HG03571 (cell line): ENCODE measurements at regions not wholly inside any gene's neighbourhood (a gene's known extent, or its start where the extent isn't known, plus 50 kb on each side); places are given as distances from the start of the nearest gene placed in this dataset.

ENCODE experiments used
- ATAC-seq: cut with Tn5 transposase; IDR thresholded peaks from one replicate; pipeline ENCODE4 v1.9.1; 2021; ENCODE audit not compliant: unreplicated experiment

GRCh38 chr11:80146232-80146631 is 705.4 kb upstream of the TENM4 start:
- no peak for ATAC-seq

GRCh38 chr11:80144897-80145594 is 704.2 kb upstream of the TENM4 start:
- no peak for ATAC-seq

GRCh38 chr11:80136991-80137390 is 696.2 kb upstream of the TENM4 start:
- no peak for ATAC-seq

GRCh38 chr11:80129396-80129795 is 688.6 kb upstream of the TENM4 start:
- ATAC-seq = no peak

GRCh38 chr11:80122211-80122610 is 681.4 kb upstream of the TENM4 start:
- ATAC-seq = no peak

- ATAC-seq = no peak
Measured at GRCh38 chr11:80118073-80118472, 677.2 kb upstream of the TENM4 start.

GRCh38 chr11:80116796-80117195 is 676.0 kb upstream of the TENM4 start:
- ATAC-seq = no peak

- ATAC-seq = no peak
Measured at GRCh38 chr11:80109652-80110051, 668.8 kb upstream of the TENM4 start.

- ATAC-seq = no peak
Measured at GRCh38 chr11:80109031-80109430, 668.2 kb upstream of the TENM4 start.

- ATAC-seq = no peak
Measured at GRCh38 chr11:80107415-80107814, 666.6 kb upstream of the TENM4 start.

- ATAC-seq = no peak
Measured at GRCh38 chr11:80104191-80104590, 663.4 kb upstream of the TENM4 start.

- ATAC-seq = no peak
Measured at GRCh38 chr11:80103142-80103859, 662.5 kb upstream of the TENM4 start.

- no peak for ATAC-seq
Measured at GRCh38 chr11:80097146-80097545, 656.3 kb upstream of the TENM4 start.

- no peak for ATAC-seq
Measured at GRCh38 chr11:80096736-80097135, 655.9 kb upstream of the TENM4 start.

GRCh38 chr11:80086496-80087055 is 645.7 kb upstream of the TENM4 start:
- no peak for ATAC-seq

GRCh38 chr11:80085563-80085962 is 644.7 kb upstream of the TENM4 start:
- ATAC-seq = no peak

- no peak for ATAC-seq
Measured at GRCh38 chr11:80084608-80085007, 643.8 kb upstream of the TENM4 start.

- no peak for ATAC-seq
Measured at GRCh38 chr11:80083531-80083951, 642.7 kb upstream of the TENM4 start.

GRCh38 chr11:80082406-80082805 is 641.6 kb upstream of the TENM4 start:
- ATAC-seq = no peak

GRCh38 chr11:80077113-80077512 is 636.3 kb upstream of the TENM4 start:
- ATAC-seq = no peak

- no peak for ATAC-seq
Measured at GRCh38 chr11:80074837-80075236, 634.0 kb upstream of the TENM4 start.

- ATAC-seq = no peak
Measured at GRCh38 chr11:80066291-80066690, 625.5 kb upstream of the TENM4 start.
